Activated CD8-positive, alpha-beta memory T cell treated with anti-CD3 and anti-CD28 coated beads, Interleukin-2, amount 50 U/mL, for 1 hour (primary cell): ENCODE measurements at regions not wholly inside any gene's neighbourhood (a gene's known extent, or its start where the extent isn't known, plus 50 kb on each side); places are given as distances from the start of the nearest gene placed in this dataset.
"Not testable (repeated sequence)": the region's sequence is repeated elsewhere in the genome, so short reads cannot be mapped to it uniquely, and the experiment has no call there.

Source experiments
- DNase-seq: peaks from one replicate; pipeline ENCODE4 v3.0.0-alpha.2; 2020; ENCODE audit errors: extremely low read depth

- no peak for DNase-seq
Measured at GRCh38 chrX:115968436-115969252, 201.9 kb upstream of the AGTR2 start.

- DNase-seq = no peak
Measured at GRCh38 chrX:115970718-115971117, 199.8 kb upstream of the AGTR2 start.

GRCh38 chrX:115972717-115973116 is 197.8 kb upstream of the AGTR2 start:
- no peak for DNase-seq

GRCh38 chrX:115978068-115978467 is 192.5 kb upstream of the AGTR2 start:
- no peak for DNase-seq

- not testable (repeated sequence) for DNase-seq
Measured at GRCh38 chrX:115983148-115983547, 187.4 kb upstream of the AGTR2 start.

- DNase-seq = not testable (repeated sequence)
Measured at GRCh38 chrX:115987464-115987863, 183.1 kb upstream of the AGTR2 start.

- no peak for DNase-seq
Measured at GRCh38 chrX:115988825-115989224, 181.7 kb upstream of the AGTR2 start.

- DNase-seq = no peak
Measured at GRCh38 chrX:115989686-115990085, 180.9 kb upstream of the AGTR2 start.

GRCh38 chrX:116009346-116009745 is 161.2 kb upstream of the AGTR2 start:
- no peak for DNase-seq

- DNase-seq = no peak
Measured at GRCh38 chrX:116009861-116010710, 160.5 kb upstream of the AGTR2 start.

GRCh38 chrX:116010939-116011338 is 159.6 kb upstream of the AGTR2 start:
- no peak for DNase-seq

- DNase-seq = no peak
Measured at GRCh38 chrX:116031331-116031730, 139.2 kb upstream of the AGTR2 start.
